ENCODE measurements at regions not wholly inside any gene's neighbourhood (a gene's known extent, or its start where the extent isn't known, plus 50 kb on each side); places are given as distances from the start of the nearest gene placed in this dataset.

- Histone ChIP-seq H3K27ac (ENCODE audit: extremely low read depth, low read depth, low read length) (no peak overlapping the region), H3K4me1 (ENCODE audit: control insufficient read depth, insufficient read depth, low read length) (peaks cover 4% of the 10 kb centered on the region), H3K9me3 (ENCODE audit: control insufficient read depth, insufficient read depth, low read depth, low read length) (no peaks in the 10 kb centered on the region), H3K36me3 (ENCODE audit: control insufficient read depth in 2 of 2, insufficient read depth in 1 of 2, low read length in 2 of 2) (no peaks in the 10 kb centered on the region), H3K4me3 (ENCODE audit: low read depth, low read length) (no peak overlapping the region)
- ChIA-PET CTCF (interaction anchor here (0.7 to 1.3 kb wide), 5 partner anchors 9 to 550 kb away, joined by 3 to 4 read pairs (median 3); no protein-coding TSS in a partner anchor), POLR2A (no interaction called here)
- no peak for TF ChIP-seq HOXD13 (CRISPR knock-in tag; IDR thresholded peaks at IDR 0.05; ENCODE audit: borderline replicate concordance)
Observed at GRCh38 chr7:28290496-28290895, 109.9 kb upstream of the JAZF1 start.

- ChIA-PET POLR2A (no interaction called here), CTCF (interaction anchor here (0.5 to 1.3 kb wide), 9 partner anchors 11 to 1114 kb away, joined by 3 to 4 read pairs (median 3); no protein-coding TSS in a partner anchor)
- no peaks in the 10 kb centered on the region for H3K9me3 ChIP-seq (ENCODE audit: control insufficient read depth, insufficient read depth, low read depth, low read length)
- TF ChIP-seq OVOL3 (tag by site-specific recombination; IDR thresholded peaks at IDR 0.05) (no peak), ZNF776 (tag by site-specific recombination; IDR thresholded peaks at IDR 0.05; ENCODE audit: borderline replicate concordance) (no peak), SALL2 (tag by site-specific recombination; IDR thresholded peaks at IDR 0.05; ENCODE audit: borderline replicate concordance) (no peak), ZSCAN5A (tag by site-specific recombination; IDR thresholded peaks at IDR 0.05) (no peak), ZBTB48 (tag by site-specific recombination; IDR thresholded peaks at IDR 0.05) (no peak), ZNF629 (tag by site-specific recombination; IDR thresholded peaks at IDR 0.05) (no peak), ZNF791 (tag by site-specific recombination; IDR thresholded peaks at IDR 0.05) (no peak), ZNF639 (tag by site-specific recombination; IDR thresholded peaks at IDR 0.05) (no peak), ZBTB49 (tag by site-specific recombination; IDR thresholded peaks at IDR 0.05; ENCODE audit: low read depth) (no peak), ZNF354C (tag by site-specific recombination; IDR thresholded peaks at IDR 0.05; ENCODE audit: borderline replicate concordance, low read depth) (no peak), ZNF248 (tag by site-specific recombination; IDR thresholded peaks at IDR 0.05) (no peak)
- H3K4me1 ChIP-seq (ENCODE audit: control insufficient read depth, insufficient read depth, low read length), result peaks cover 4% of the 10 kb centered on the region
- no peak overlapping the region for H3K27ac ChIP-seq (ENCODE audit: extremely low read depth, low read depth, low read length)
- no peak overlapping the region for H3K4me3 ChIP-seq (ENCODE audit: low read depth, low read length)
- no peaks in the 10 kb centered on the region for H3K36me3 ChIP-seq (ENCODE audit: control insufficient read depth in 2 of 2, insufficient read depth in 1 of 2, low read length in 2 of 2)
Observed at GRCh38 chr7:28291559-28291958, 111.0 kb upstream of the JAZF1 start.

GRCh38 chr7:28292834-28293526 is 112.4 kb upstream of the JAZF1 start:
- ChIA-PET CTCF (no interaction called here), POLR2A (no interaction called here)
- Histone ChIP-seq H3K27ac (ENCODE audit: extremely low read depth, low read depth, low read length) (no peak overlapping the region), H3K4me3 (ENCODE audit: low read depth, low read length) (no peak overlapping the region), H3K36me3 (ENCODE audit: control insufficient read depth in 2 of 2, insufficient read depth in 1 of 2, low read length in 2 of 2) (no peaks in the 10 kb centered on the region), H3K9me3 (ENCODE audit: control insufficient read depth, insufficient read depth, low read depth, low read length) (no peaks in the 10 kb centered on the region), H3K4me1 (ENCODE audit: control insufficient read depth, insufficient read depth, low read length) (peaks cover 4% of the 10 kb centered on the region)
- TF ChIP-seq SP2 (tag by site-specific recombination; IDR thresholded peaks at IDR 0.05) (no peak), ZNF521 (tag by site-specific recombination; IDR thresholded peaks at IDR 0.05) (no peak), PRDM4 (tag by site-specific recombination; IDR thresholded peaks at IDR 0.05) (0 out of 2 replicates have a peak, but pooled peaks have one; percentile 28)
